GM12801 (cell line): ENCODE measurements at regions not wholly inside any gene's neighbourhood (a gene's known extent, or its start where the extent isn't known, plus 50 kb on each side); places are given as distances from the start of the nearest gene placed in this dataset.

Experiments used
- TF ChIP-seq, protein P1 (sequence below): IDR thresholded peaks from one replicate; pipeline ENCODE4 v1.5.1; 2011; ENCODE audit warnings: control low read depth; ENCODE audit not compliant: insufficient read length; ENCODE audit errors: extremely low read depth

- TF ChIP-seq, protein P1, sequence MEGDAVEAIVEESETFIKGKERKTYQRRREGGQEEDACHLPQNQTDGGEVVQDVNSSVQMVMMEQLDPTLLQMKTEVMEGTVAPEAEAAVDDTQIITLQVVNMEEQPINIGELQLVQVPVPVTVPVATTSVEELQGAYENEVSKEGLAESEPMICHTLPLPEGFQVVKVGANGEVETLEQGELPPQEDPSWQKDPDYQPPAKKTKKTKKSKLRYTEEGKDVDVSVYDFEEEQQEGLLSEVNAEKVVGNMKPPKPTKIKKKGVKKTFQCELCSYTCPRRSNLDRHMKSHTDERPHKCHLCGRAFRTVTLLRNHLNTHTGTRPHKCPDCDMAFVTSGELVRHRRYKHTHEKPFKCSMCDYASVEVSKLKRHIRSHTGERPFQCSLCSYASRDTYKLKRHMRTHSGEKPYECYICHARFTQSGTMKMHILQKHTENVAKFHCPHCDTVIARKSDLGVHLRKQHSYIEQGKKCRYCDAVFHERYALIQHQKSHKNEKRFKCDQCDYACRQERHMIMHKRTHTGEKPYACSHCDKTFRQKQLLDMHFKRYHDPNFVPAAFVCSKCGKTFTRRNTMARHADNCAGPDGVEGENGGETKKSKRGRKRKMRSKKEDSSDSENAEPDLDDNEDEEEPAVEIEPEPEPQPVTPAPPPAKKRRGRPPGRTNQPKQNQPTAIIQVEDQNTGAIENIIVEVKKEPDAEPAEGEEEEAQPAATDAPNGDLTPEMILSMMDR: no peak
Observed at GRCh38 chr4:171169396-171169795, 643.8 kb upstream of the GALNTL6 start.

- TF ChIP-seq, protein P1: no peak
Observed at GRCh38 chr4:171162478-171162877, 650.7 kb upstream of the GALNTL6 start.

DNA sequence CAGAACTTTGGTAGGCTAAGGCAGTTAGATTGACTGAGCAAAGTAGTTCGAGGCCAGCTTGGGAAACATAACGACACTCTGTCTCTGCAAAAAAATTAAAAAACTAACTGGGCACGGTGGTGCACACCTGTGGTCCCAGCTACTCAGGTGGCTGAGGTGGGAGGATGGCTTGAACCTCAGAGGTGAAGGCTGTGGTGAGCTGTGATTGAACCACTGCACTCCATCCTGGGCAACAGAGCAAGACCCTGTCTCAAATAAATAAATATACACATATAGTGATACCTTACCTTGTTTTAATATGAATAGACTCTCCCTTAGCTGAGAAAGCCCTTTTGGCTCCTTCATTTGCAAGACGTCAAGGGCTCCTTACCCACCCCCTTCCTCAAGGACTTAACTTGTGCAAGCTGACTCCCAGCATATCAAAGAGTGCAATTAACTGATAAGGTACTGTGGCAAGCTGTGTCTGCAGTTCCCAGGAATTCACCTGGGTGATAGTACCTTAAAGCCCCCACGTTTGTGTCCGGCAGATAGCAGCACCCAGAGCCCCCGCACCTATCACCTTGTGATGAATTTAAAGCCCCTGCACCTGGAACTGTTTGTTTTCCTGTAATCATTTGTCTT lies 655.6 kb upstream of the GALNTL6 start:
- TF ChIP-seq, protein P1: no peak

DNA sequence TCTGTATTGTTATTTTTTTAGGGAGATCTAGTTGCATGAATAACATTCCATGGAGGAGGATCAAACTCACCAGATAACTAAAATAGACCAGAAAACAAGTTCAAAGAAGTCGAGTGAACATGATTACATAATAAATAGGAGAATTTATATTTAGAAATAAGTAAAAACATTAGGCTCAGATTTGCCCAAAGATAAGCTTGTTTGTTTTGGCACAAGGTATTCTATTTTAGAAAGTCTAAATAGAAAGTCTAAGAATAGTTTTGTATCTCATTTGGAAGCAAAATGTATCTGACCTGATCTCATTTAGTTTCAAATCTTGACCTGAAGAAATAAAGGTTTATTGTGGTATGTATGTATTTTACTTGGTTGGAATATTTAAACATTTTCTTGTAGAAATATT lies 670.6 kb upstream of the GALNTL6 start:
- TF ChIP-seq, protein P1: no peak

GRCh38 chr4:171142045-171142444 lies 671.2 kb upstream of the GALNTL6 start:
- TF ChIP-seq, protein P1: no peak

DNA sequence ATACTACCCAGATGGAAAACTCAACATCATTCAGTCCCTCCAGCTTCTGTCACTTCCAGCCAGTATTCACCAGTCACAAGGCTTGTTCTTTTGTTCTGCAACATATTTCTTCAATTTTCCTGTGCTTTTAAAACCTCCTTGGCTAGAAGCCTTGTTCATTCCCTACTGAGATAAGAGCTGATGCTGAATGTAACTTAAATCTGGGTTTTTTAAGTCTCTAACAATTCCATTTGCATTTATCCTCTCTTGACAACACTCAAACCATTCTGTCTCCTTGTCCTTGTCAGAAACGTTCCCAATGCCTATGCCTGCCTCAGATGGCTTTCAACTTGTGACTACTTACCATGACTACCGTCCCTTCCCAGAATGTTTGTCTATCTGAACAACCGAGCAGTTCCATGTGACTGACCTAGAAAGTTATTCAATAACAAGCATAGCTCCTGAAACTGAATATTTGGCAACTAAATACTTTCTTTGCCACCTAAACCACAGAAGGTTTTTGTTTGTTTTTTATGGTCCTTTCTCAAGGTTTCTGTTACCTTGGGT lies 682.9 kb upstream of the GALNTL6 start:
- TF ChIP-seq, protein P1: no peak

DNA sequence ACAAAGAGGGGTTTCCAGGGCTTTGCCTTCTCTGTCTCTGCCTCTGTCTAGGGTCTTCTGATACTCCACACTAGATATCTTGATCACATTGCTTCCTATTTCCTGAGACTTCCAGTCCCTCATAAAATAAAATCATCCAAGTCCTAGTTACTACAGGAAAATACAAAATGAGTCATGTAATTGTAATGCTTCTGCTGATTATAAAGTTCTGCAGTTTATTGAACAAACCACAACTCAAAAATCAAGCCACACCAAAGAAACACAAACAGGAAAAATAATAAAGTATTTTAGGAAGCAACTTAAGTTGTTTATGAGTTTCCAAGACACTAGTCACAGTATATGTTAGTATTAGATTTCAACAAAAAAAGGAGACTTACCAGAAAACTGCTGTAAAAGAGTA lies 695.1 kb upstream of the GALNTL6 start:
- TF ChIP-seq, protein P1: no peak
